HCT116 (cell line): ENCODE measurements at regions not wholly inside any gene's neighbourhood (a gene's known extent, or its start where the extent isn't known, plus 50 kb on each side); places are given as distances from the start of the nearest gene placed in this dataset.

Source experiments
- JUND ChIP-seq: IDR thresholded peaks from 2 replicates; pipeline ENCODE4 v1.6.1; 2012
- POLR2AphosphoS5 ChIP-seq: IDR thresholded peaks from 2 replicates; pipeline ENCODE4 v1.6.1; 2011; ENCODE audit warnings: mild to moderate bottlenecking, low read depth, low read length, moderate library complexity
- ZNF274 ChIP-seq: fragments of 200-500 bp; sonication (Bioruptor generic); IDR thresholded peaks from 2 replicates; pipeline ENCODE4 v1.6.1; 2014; ENCODE audit warnings: mild to moderate bottlenecking, low read depth, low read length, inconsistent platforms
- TF ChIP-seq, protein P1 (sequence below), 3 experiments: fragments of 200-600 bp in 1 of 3; sonication (generic) in 1 of 3; IDR thresholded peaks in 2 of 3; conservative IDR thresholded peaks in 1 of 3; 2 replicates each; pipeline ENCODE4 v1.5.1; 2012 to 2017; ENCODE audit warnings: low read depth in 2 of 3, low read length in 2 of 3, antibody characterized with exemption in 1 of 3, borderline replicate concordance in 1 of 3, control low read depth in 1 of 3, mild to moderate bottlenecking in 1 of 3, mixed read lengths in 1 of 3, mixed run types in 1 of 3, moderate library complexity in 1 of 3; ENCODE audit not compliant: insufficient read depth in 1 of 3

DNA sequence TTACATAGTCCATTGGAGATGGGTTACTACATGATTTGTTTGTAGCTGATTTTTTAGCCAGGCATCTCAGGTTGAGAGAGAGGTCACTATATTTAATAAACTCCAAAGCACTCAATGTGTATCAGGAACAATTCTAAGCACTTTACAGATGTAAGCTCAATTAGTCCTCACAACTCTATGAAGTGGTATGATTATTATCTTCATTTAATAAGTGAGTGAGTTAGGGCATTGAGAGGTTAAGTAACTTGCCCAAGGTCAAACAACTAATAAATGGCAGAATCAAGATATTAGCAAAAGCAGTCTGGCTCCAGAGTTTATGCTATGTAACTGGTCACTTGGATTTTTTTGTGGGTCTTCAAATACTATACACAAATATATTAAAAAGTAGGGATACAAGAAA is 56.3 kb upstream of the ABI3BP start:
- TF ChIP-seq POLR2AphosphoS5 (no peak), JUND (no peak), ZNF274 (no peak)
- TF ChIP-seq, protein P1, sequence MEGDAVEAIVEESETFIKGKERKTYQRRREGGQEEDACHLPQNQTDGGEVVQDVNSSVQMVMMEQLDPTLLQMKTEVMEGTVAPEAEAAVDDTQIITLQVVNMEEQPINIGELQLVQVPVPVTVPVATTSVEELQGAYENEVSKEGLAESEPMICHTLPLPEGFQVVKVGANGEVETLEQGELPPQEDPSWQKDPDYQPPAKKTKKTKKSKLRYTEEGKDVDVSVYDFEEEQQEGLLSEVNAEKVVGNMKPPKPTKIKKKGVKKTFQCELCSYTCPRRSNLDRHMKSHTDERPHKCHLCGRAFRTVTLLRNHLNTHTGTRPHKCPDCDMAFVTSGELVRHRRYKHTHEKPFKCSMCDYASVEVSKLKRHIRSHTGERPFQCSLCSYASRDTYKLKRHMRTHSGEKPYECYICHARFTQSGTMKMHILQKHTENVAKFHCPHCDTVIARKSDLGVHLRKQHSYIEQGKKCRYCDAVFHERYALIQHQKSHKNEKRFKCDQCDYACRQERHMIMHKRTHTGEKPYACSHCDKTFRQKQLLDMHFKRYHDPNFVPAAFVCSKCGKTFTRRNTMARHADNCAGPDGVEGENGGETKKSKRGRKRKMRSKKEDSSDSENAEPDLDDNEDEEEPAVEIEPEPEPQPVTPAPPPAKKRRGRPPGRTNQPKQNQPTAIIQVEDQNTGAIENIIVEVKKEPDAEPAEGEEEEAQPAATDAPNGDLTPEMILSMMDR (IDR thresholded peaks at IDR 0.05 in 2 of 3, conservative IDR thresholded peaks at IDR 0.05 in 1 of 3; ENCODE audit: borderline replicate concordance in 1 of 3, insufficient read depth in 1 of 3, low read depth in 2 of 3, low read length in 2 of 3), result no peak
